ENCODE measurements at regions not wholly inside any gene's neighbourhood (a gene's known extent, or its start where the extent isn't known, plus 50 kb on each side); places are given as distances from the start of the nearest gene placed in this dataset.
"Not testable (repeated sequence)": the region's sequence is repeated elsewhere in the genome, so short reads cannot be mapped to it uniquely, and the experiment has no call there.

- H3K27me3 ChIP-seq (ENCODE audit: insufficient read depth, low read length, poor library complexity): peaks cover under 1% of the 10 kb centered on the region
- H3K79me2 ChIP-seq (ENCODE audit: insufficient read depth, low read length): no peaks in the 10 kb centered on the region
- peaks cover 4% of the 10 kb centered on the region; the same call in 1 of the 2 replicates for H4K20me1 ChIP-seq (ENCODE audit: insufficient read depth, low read length)
- no peak overlapping the region for H2AFZ ChIP-seq (ENCODE audit: low read depth, low read length)
- no peak overlapping the region for H3K4me2 ChIP-seq (ENCODE audit: insufficient read depth, low read length)
- no peaks in the 10 kb centered on the region for H3K36me3 ChIP-seq (ENCODE audit: insufficient read depth, low read length)
- no peak overlapping the region for H3K9ac ChIP-seq (ENCODE audit: low read depth, low read length)
- no peak overlapping the region for H3K4me3 ChIP-seq (ENCODE audit: low read depth in 1 of 2, low read length in 2 of 2)
- no peak for ATAC-seq (ENCODE audit: insufficient read depth, low read depth)
- DNase-seq: no peak
- H3K4me1 ChIP-seq (ENCODE audit: insufficient read depth, low read length): no peaks in the 10 kb centered on the region
- no peaks in the 10 kb centered on the region for H3K9me3 ChIP-seq (ENCODE audit: insufficient read depth, low read length, severe bottlenecking)
- H3K27ac ChIP-seq (ENCODE audit: low read length): no peak overlapping the region
- no peak for TF ChIP-seq EZH2 (IDR thresholded peaks at IDR 0.05; ENCODE audit: borderline replicate concordance, low read depth, low read length, severe bottlenecking)
- no peak for TF ChIP-seq CTCF (IDR thresholded peaks at IDR 0.05; ENCODE audit: borderline replicate concordance, extremely low read depth, low read length, poor library complexity, severe bottlenecking)
These were observed 61.9 kb upstream of the TARDBP start for GRCh38 chr1:10950316-10951172.

- H3K27ac ChIP-seq (ENCODE audit: low read length); H3K4me1 ChIP-seq (ENCODE audit: insufficient read depth, low read length); DNase-seq; H3K4me3 ChIP-seq (ENCODE audit: low read depth in 1 of 2, low read length in 2 of 2); H3K4me2 ChIP-seq (ENCODE audit: insufficient read depth, low read length); ATAC-seq (ENCODE audit: insufficient read depth, low read depth); H2AFZ ChIP-seq (ENCODE audit: low read depth, low read length); H3K36me3 ChIP-seq (ENCODE audit: insufficient read depth, low read length); H3K79me2 ChIP-seq (ENCODE audit: insufficient read depth, low read length); H3K27me3 ChIP-seq (ENCODE audit: insufficient read depth, low read length, poor library complexity); H3K9me3 ChIP-seq (ENCODE audit: insufficient read depth, low read length, severe bottlenecking); H4K20me1 ChIP-seq (ENCODE audit: insufficient read depth, low read length); H3K9ac ChIP-seq (ENCODE audit: low read depth, low read length): not testable (repeated sequence)
These were observed 61.2 kb upstream of the TARDBP start for GRCh38 chr1:10951298-10951697.

DNA sequence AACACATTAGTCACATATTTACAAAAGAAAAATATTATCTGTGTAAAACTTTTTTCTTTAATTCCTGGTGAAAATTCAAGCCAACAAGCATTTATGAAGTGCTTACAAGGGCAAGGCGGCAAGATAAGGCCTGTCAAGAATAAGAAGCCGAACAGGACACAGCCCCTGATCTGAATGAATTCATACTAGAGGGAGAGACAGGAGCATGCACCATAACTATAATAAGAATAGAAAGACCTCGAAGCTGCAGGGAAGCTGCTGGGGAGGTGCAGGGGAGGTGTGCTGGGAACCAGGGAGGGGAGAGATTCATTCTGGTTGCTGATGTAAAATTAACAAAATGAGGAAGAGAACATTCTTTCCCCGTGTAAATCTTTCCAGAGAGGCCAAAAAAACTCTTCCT is 60.5 kb upstream of the TARDBP start:
- no peaks in the 10 kb centered on the region for H3K36me3 ChIP-seq (ENCODE audit: insufficient read depth, low read length)
- no peaks in the 10 kb centered on the region for H3K9me3 ChIP-seq (ENCODE audit: insufficient read depth, low read length, severe bottlenecking)
- DNase-seq (no peak), ATAC-seq (ENCODE audit: insufficient read depth, low read depth) (no peak)
- H3K79me2 ChIP-seq (ENCODE audit: insufficient read depth, low read length): no peaks in the 10 kb centered on the region
- H3K4me2 ChIP-seq (ENCODE audit: insufficient read depth, low read length): no peak overlapping the region
- H4K20me1 ChIP-seq (ENCODE audit: insufficient read depth, low read length): peaks cover 4% of the 10 kb centered on the region; the same call in 1 of the 2 replicates
- no peak overlapping the region for H3K27ac ChIP-seq (ENCODE audit: low read length)
- H3K9ac ChIP-seq (ENCODE audit: low read depth, low read length): no peak overlapping the region
- H3K4me3 ChIP-seq (ENCODE audit: low read depth in 1 of 2, low read length in 2 of 2): no peak overlapping the region
- TF ChIP-seq CTCF (IDR thresholded peaks at IDR 0.05; ENCODE audit: borderline replicate concordance, extremely low read depth, low read length, poor library complexity, severe bottlenecking): no peak
- no peak for TF ChIP-seq EZH2 (IDR thresholded peaks at IDR 0.05; ENCODE audit: borderline replicate concordance, low read depth, low read length, severe bottlenecking)
- H2AFZ ChIP-seq (ENCODE audit: low read depth, low read length): no peak overlapping the region
- no peaks in the 10 kb centered on the region for H3K27me3 ChIP-seq (ENCODE audit: insufficient read depth, low read length, poor library complexity)
- no peaks in the 10 kb centered on the region for H3K4me1 ChIP-seq (ENCODE audit: insufficient read depth, low read length)

DNA sequence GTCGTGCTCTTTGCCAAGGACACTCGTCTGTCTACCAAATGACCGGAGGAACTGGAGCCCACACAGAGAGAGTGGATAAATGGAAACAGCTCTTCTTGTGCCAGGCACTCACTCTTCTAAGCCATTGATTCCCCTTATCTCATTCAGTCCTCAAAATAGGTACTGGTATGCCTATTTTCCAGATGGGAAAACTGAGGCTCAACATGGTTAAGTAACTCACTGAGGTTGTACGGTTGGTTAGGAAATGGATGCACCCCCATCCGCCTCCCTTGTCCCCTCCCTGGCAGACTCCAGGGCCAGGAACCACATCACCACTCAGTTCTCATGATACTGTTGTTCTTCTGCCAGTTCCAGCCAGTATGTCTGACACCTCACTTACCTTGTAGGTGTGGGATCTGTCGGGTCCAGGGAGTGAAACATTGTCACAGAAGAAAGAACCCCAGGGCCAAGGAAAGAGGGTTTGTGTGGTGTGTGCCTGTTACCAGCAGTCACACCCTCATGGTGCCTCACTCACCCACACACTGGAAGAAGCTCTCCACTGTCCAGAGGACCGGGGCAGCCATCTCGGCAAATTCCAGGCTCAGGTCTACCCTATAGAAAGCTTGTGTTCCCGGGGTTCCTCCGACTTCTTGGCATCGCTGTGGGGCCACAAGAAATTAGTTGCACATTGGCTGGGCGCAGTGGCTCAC is 58.8 kb upstream of the TARDBP start:
- no peaks in the 10 kb centered on the region for H3K27me3 ChIP-seq (ENCODE audit: insufficient read depth, low read length, poor library complexity)
- H3K79me2 ChIP-seq (ENCODE audit: insufficient read depth, low read length): no peaks in the 10 kb centered on the region
- no peak for TF ChIP-seq CTCF (IDR thresholded peaks at IDR 0.05; ENCODE audit: borderline replicate concordance, extremely low read depth, low read length, poor library complexity, severe bottlenecking)
- no peak for TF ChIP-seq EZH2 (IDR thresholded peaks at IDR 0.05; ENCODE audit: borderline replicate concordance, low read depth, low read length, severe bottlenecking)

More for the DNA sequence above, 58.8 kb upstream of the TARDBP start:
- no peak overlapping the region for H3K9ac ChIP-seq (ENCODE audit: low read depth, low read length)
- no peaks in the 10 kb centered on the region for H3K36me3 ChIP-seq (ENCODE audit: insufficient read depth, low read length)
- H4K20me1 ChIP-seq (ENCODE audit: insufficient read depth, low read length): no peaks in the 10 kb centered on the region
- no peaks in the 10 kb centered on the region for H3K9me3 ChIP-seq (ENCODE audit: insufficient read depth, low read length, severe bottlenecking)
- DNase-seq (no peak), ATAC-seq (ENCODE audit: insufficient read depth, low read depth) (no peak)
- H2AFZ ChIP-seq (ENCODE audit: low read depth, low read length): no peak overlapping the region
- H3K4me3 ChIP-seq (ENCODE audit: low read depth in 1 of 2, low read length in 2 of 2): no peak overlapping the region
- no peak overlapping the region for H3K27ac ChIP-seq (ENCODE audit: low read length)
- H3K4me1 ChIP-seq (ENCODE audit: insufficient read depth, low read length): no peaks in the 10 kb centered on the region
- no peak overlapping the region for H3K4me2 ChIP-seq (ENCODE audit: insufficient read depth, low read length)

Data from DND-41 (cell line).